Activated T-cell treated with anti-CD3 and anti-CD28 coated beads, Interleukin-2, amount 50 U/mL, for 72 hours (primary cell): ENCODE measurements at regions not wholly inside any gene's neighbourhood (a gene's known extent, or its start where the extent isn't known, plus 50 kb on each side); places are given as distances from the start of the nearest gene placed in this dataset.

Experiments used
- ATAC-seq, 2 donors: fragments of 150-1000 bp; cut with Tn5 transposase; replicated peaks in 1 of 2; 2 replicates each; pipeline ENCODE4 v1.10.0; 2021; ENCODE audit warnings: moderate library complexity in 2 of 2, mild to moderate bottlenecking in 1 of 2
- DNase-seq, 2 donors: peaks; one replicate each; pipeline ENCODE4 v3.0.0; 2021 to 2022; ENCODE audit warnings: mixed read lengths in 1 of 2
- H3K27ac Mint-ChIP-seq: one replicate; pipeline ENCODE4 v1.8.0; 2022; ENCODE audit warnings: mild to moderate bottlenecking, moderate library complexity, mixed read lengths
- H3K27me3 Mint-ChIP-seq: one replicate; pipeline ENCODE4 v1.8.0; 2022; ENCODE audit warnings: low read depth, mixed read lengths
- H3K36me3 Mint-ChIP-seq, 2 donors: one replicate each; pipeline ENCODE4 v1.8.0; 2022; ENCODE audit warnings: mixed read lengths in 2 of 2, mild to moderate bottlenecking in 1 of 2; ENCODE audit not compliant: insufficient read depth in 2 of 2
- H3K4me1 Mint-ChIP-seq: one replicate; pipeline ENCODE4 v1.8.0; 2022; ENCODE audit warnings: low read depth, mixed read lengths
- H3K4me3 Mint-ChIP-seq, 2 donors: one replicate each; pipeline ENCODE4 v1.8.0; 2022; ENCODE audit warnings: mild to moderate bottlenecking in 2 of 2, mixed read lengths in 2 of 2, moderate library complexity in 2 of 2
- H3K9me3 Mint-ChIP-seq, 2 donors: one replicate each; pipeline ENCODE4 v1.8.0; 2022; ENCODE audit warnings: mixed read lengths in 2 of 2

DNA sequence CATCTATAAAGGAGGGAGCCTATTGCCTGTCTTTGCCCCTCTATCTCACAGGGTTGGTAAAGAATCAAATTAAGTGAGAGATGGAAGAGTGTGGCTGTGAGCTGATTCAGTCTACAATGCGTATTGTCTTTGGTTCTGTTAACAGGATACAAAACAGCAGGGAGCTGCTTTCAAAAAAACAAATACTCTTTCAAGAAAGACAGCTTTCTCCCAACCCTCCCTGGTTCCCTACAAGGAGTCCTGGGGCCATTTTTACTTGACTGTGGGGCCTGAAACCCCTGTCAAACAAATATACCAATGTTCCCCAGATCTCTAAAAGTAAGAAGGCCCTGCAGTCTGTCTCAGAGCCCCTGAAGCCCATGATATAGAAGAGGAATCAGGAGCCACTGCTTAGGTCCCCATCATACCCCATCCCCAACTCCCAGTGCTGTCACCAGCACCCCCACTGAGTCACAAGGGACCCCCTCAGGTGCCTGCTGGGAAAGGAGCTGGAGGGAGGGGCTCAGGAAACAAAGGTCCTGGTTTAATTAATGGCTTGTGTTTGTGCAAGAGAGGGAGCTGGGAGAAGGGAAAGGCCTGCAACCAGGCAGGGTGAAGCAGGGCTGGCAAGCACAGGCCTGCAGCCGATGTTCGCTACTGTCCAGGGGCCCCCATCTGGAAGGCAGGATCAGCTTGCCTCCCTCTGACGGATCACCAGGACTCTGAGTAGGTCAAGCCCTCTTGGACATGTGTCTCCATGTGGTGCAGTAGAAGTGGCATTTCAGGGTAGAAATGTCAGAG, 182.0 kb upstream of the GHITM start:
- H3K27ac Mint-ChIP-seq = no peak overlapping the region
- H3K27me3 Mint-ChIP-seq = peaks cover 1% of the 10 kb centered on the region
- no peak overlapping the region for H3K4me3 Mint-ChIP-seq
- no peaks in the 10 kb centered on the region for H3K9me3 Mint-ChIP-seq
- H3K36me3 Mint-ChIP-seq = no peaks in the 10 kb centered on the region
- ATAC-seq (no peak), DNase-seq (no peak)
- H3K4me1 Mint-ChIP-seq = no peaks in the 10 kb centered on the region

DNA sequence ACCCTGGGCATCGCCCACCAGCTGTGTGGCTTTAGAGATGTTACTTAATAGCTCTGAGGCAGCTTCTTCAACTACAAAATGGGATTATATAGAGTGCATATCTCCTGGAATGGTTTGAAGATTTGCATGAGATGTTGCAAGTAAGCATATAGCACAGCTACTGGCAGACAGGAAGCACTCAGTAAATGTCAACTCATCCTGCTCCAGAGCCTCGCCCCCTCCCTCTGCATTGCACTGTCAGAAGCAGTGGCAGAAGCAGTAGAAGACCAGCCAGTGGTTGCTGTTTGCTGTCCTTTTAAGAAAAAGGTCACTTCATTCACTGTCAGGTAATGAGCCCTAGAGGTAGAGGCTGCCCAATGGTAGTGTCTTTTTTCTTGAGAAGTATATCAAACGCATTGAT, 180.0 kb upstream of the GHITM start:
- Mint-ChIP-seq H3K9me3 (no peaks in the 10 kb centered on the region), H3K4me1 (no peaks in the 10 kb centered on the region), H3K36me3 (no peaks in the 10 kb centered on the region), H3K4me3 (no peak overlapping the region), H3K27me3 (peaks cover 6% of the 10 kb centered on the region), H3K27ac (no peak overlapping the region)
- no peak for ATAC-seq
- no peak for DNase-seq

DNA sequence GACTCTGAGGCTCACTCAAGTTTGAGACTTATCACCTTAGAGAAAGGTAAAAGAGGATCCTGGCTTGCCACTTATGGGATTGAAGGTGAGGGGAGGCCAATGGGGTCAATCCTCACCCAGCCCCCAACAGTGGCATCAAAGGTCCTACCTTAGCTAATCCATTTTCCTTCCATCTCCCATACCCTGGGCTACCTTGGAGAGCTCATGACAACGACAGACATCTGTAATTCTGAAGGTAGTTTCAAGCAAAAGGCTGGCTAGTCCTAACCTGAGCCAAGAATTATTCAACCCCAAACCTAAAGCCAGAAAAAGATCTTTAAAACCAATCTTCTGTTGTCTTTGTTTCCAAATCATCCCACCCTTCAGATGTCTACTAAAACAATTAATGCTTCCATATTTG, 179.2 kb upstream of the GHITM start:
- Mint-ChIP-seq H3K4me1 (no peaks in the 10 kb centered on the region), H3K36me3 (no peaks in the 10 kb centered on the region), H3K4me3 (no peak overlapping the region), H3K9me3 (no peaks in the 10 kb centered on the region), H3K27me3 (peaks cover 6% of the 10 kb centered on the region), H3K27ac (no peak overlapping the region)
- no peak for DNase-seq
- ATAC-seq = no peak

DNA sequence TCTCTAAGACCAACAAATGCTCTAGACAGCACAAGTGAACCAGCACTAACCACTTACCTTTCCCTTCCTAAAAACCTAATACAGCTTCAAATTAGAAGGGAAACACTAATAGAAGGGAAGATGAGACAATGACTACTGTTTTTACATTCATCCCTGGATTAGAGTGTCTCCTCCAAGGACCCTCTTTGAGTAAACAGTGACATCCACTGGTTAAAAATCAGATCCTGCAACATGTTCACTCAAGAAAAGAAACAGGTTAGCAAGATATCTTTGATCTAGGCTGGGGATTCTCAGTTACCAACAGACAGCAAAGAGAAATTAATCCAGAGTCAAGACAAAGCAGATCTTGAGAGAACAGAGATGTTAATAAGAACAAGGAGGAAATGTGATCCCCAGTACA, 177.7 kb upstream of the GHITM start:
- DNase-seq (no peak), ATAC-seq (no peak)
- peaks cover 6% of the 10 kb centered on the region for H3K27me3 Mint-ChIP-seq
- no peaks in the 10 kb centered on the region for H3K36me3 Mint-ChIP-seq
- H3K27ac Mint-ChIP-seq = no peak overlapping the region
- no peaks in the 10 kb centered on the region for H3K9me3 Mint-ChIP-seq
- no peak overlapping the region for H3K4me3 Mint-ChIP-seq
- no peaks in the 10 kb centered on the region for H3K4me1 Mint-ChIP-seq

DNA sequence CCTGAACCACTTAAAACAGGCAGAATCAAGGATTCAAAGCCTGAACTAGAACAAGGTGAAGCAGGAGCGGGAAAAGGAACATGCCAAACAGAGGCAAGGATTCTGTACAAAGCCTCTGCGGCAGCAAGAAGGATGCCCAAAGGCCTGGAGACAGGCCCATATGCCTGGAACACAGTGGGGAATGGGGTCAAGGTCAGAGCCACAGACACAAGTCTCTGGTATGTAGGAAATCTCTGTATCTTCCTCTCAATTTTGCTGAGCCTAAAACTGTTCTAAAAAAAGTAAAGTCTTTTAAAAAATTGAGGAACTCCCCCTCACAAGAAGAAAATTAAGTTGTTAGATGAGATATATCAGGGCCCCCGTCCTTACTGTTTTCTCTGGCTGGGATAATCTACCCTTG, 175.9 kb upstream of the GHITM start:
- Mint-ChIP-seq H3K27me3 (peaks cover 6% of the 10 kb centered on the region), H3K27ac (no peak overlapping the region)

DNA sequence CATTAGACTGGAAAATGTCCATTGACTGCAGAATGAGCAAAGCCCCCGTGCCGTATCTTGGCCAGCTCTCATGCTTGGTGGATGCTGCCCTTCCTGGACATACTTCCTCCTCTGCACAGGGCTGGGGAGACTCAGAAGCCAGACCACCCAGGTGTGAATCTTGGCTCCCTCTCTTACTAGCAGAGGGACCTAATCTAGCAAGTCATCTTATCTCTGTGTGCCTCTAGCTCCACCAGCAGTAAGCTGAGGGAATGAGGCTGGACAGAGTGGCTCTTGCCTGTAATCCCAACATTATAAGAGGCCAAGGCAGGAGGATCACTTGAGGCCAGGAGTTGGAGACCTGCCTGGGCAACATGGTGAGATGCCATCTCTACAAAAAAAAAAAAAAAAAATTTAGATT, 173.8 kb upstream of the GHITM start:
- ATAC-seq (no peak), DNase-seq (no peak)
- H3K36me3 Mint-ChIP-seq = no peaks in the 10 kb centered on the region
- H3K4me3 Mint-ChIP-seq = no peak overlapping the region
- H3K9me3 Mint-ChIP-seq = peaks cover 0 to 2% of the 10 kb centered on the region in 2 donors
- H3K27me3 Mint-ChIP-seq = peaks cover 6% of the 10 kb centered on the region
- no peaks in the 10 kb centered on the region for H3K4me1 Mint-ChIP-seq
- no peak overlapping the region for H3K27ac Mint-ChIP-seq

More for the DNA sequence above, 175.9 kb upstream of the GHITM start:
- DNase-seq (no peak), ATAC-seq (no peak)
- Mint-ChIP-seq H3K36me3 (no peaks in the 10 kb centered on the region), H3K4me1 (no peaks in the 10 kb centered on the region), H3K4me3 (no peak overlapping the region), H3K9me3 (peaks cover 0 to 2% of the 10 kb centered on the region in 2 donors)

DNA sequence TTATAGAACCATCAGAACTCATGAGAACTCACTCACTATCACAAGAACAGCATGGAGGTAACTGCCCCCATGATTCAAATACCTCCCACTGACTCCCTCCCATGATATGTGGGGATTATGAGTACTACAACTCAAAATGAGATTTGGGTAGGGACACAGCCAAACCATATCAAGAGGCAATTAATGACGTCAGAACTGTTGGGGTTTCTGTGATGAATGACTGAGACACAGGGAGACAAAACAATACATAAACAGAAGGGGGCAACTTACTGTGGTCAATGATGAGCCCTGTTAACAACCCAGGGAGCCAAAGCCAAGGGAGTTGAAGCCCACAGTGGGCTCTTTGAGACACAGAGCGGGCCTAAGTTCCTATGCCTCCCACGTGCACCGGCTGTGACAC, 171.3 kb upstream of the GHITM start:
- H3K36me3 Mint-ChIP-seq = no peaks in the 10 kb centered on the region
- H3K9me3 Mint-ChIP-seq = peaks cover 0 to 2% of the 10 kb centered on the region in 2 donors
- no peak overlapping the region for H3K4me3 Mint-ChIP-seq
- H3K27me3 Mint-ChIP-seq = no peaks in the 10 kb centered on the region
- no peaks in the 10 kb centered on the region for H3K4me1 Mint-ChIP-seq
- no peak overlapping the region for H3K27ac Mint-ChIP-seq
- no peak for DNase-seq
- ATAC-seq = no peak

DNA sequence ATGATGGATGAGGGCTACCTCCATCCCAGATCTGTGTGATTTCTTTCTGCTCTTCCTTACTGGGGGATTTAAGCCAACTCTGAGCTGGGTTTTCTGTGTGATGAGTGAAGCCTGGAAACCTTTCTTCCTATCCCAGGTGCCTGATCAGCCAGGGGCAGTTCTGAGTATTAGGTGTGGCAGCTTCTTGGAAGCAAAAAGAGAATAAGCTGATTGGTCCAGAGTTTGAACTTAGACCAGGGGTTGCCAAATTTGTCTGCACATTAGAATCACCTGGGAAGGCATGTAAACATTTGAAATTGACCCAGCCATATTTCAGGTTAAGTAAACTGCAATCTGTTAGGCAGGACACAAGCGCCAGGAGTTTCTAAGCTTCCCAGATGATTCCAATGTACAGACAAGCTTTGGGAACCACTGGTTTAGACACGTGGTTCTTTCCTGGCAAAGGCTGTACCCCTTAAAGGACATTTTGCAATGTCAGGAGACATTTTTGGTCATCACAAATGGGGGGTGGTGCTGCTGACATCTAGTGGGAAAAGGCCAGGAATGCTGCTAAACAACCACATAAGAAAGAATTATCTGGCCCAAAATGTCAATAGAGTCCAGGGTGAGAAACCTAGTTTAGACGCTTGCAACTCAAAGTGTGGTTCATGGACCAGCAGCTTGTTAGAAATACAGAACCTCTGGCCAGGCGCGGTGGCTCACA, 160.5 kb upstream of the GHITM start:
- H3K27ac Mint-ChIP-seq = no peak overlapping the region
- H3K36me3 Mint-ChIP-seq = no peaks in the 10 kb centered on the region
- peaks cover 6% of the 10 kb centered on the region for H3K27me3 Mint-ChIP-seq
- no peaks in the 10 kb centered on the region for H3K9me3 Mint-ChIP-seq
- no peaks in the 10 kb centered on the region for H3K4me1 Mint-ChIP-seq
- DNase-seq (no peak), ATAC-seq (no peak)
- no peak overlapping the region for H3K4me3 Mint-ChIP-seq

DNA sequence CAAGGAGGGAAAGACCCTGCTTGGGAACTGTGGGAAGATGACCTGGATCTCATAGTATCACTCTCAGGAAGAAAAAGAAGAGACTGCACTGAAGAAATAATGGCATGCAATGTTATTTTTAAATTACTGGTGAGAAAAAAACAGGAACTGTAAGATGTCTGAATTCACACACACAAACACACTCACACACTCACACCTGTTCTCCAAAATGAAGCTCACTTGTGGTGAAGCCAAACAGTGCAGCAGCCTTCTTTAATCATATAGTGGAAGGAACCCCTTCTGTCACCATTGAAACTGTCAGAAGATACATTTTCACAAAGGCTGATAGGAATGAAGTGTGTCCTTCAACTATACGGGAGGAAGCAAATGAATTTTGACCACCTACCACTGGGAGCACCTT, 156.5 kb upstream of the GHITM start:
- no peak for ATAC-seq
- no peaks in the 10 kb centered on the region for H3K36me3 Mint-ChIP-seq
- no peak overlapping the region for H3K27ac Mint-ChIP-seq
- H3K4me3 Mint-ChIP-seq = no peak overlapping the region
- no peaks in the 10 kb centered on the region for H3K4me1 Mint-ChIP-seq
- no peaks in the 10 kb centered on the region for H3K9me3 Mint-ChIP-seq
- H3K27me3 Mint-ChIP-seq = peaks cover 6% of the 10 kb centered on the region
- no peak for DNase-seq

DNA sequence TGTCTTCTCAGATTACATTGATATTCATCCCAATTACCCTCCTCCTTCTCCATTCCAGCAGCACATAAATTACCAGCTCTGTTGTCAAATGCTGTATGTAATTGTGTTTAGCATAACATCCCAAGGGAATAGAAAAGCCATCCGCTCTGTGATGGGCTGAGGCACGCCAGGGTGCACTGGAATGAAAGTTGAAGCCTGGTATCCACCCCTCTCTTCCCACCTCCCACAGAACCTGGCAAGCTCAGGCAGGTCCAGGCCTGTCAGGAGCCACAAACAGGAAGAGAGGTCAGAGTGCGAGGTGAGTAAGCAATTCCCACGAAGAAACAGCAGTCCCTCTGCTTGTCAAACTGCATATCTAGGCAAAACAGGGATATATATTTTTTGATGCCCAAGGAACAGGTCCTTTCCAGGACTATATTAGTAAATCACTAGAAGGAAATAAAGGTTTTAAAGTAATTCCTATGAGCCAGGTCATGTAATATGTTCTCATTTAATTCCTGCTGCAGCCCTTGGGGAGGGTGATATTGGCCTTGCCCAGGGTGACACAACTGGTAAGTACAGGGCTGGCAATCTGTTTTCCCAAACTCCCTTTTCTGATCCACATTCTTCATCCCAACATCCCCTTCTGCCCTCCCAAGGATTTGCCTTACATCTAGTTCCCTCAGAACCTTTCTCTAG, 155.6 kb upstream of the GHITM start:
- H3K9me3 Mint-ChIP-seq = no peaks in the 10 kb centered on the region
- no peak overlapping the region for H3K4me3 Mint-ChIP-seq
- DNase-seq = no peak
- H3K27ac Mint-ChIP-seq = no peak overlapping the region
- peaks cover 6% of the 10 kb centered on the region for H3K27me3 Mint-ChIP-seq
- H3K4me1 Mint-ChIP-seq = no peaks in the 10 kb centered on the region
- no peaks in the 10 kb centered on the region for H3K36me3 Mint-ChIP-seq
- ATAC-seq = no peak

DNA sequence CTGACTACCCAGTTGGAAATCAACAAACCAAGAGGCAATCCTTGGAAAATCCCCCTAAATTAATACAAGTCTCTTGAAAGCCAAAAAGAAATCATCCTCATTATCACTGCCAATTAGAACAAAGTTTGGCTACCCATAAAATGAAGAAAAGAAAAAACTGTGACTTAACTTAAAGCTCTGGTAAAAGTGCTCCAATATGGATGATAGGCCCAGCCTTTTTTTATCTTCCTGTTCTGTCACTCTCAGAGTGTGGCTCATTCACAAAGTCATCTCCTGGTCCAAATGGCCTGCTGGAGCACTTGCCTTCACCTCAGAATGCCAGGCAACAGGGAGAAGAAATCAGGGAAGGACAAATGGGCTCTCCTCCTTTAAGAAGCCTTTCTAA, 155.1 kb upstream of the GHITM start:
- H3K4me1 Mint-ChIP-seq = no peaks in the 10 kb centered on the region
- no peaks in the 10 kb centered on the region for H3K36me3 Mint-ChIP-seq
- H3K27ac Mint-ChIP-seq = no peak overlapping the region
- no peaks in the 10 kb centered on the region for H3K9me3 Mint-ChIP-seq
- H3K27me3 Mint-ChIP-seq = peaks cover 6% of the 10 kb centered on the region
- no peak for ATAC-seq
- DNase-seq = no peak
- H3K4me3 Mint-ChIP-seq = no peak overlapping the region

DNA sequence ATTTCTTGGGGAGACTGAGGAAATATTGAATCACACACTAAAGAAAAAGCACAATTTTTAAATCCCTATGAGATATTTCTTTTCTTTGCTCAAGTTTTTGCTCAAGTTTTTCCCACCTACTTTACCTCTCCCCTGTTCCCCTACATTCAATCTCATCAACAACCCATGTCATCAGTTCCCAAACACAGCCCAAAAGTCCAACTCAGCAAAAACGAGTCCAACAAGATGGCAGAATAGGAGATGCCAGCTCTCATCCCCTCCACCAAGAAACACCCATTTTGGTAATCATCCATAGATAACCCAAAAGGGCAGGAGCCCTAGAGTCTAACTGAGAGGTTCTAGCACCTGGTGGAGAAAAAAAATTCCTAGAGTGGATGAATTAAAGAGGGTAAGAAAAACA, 152.5 kb upstream of the GHITM start:
- peaks cover 11% of the 10 kb centered on the region for H3K27me3 Mint-ChIP-seq
- H3K36me3 Mint-ChIP-seq = no peaks in the 10 kb centered on the region
- no peak for DNase-seq
- H3K9me3 Mint-ChIP-seq = no peaks in the 10 kb centered on the region
- H3K4me1 Mint-ChIP-seq = no peaks in the 10 kb centered on the region
- H3K4me3 Mint-ChIP-seq = no peak overlapping the region
- ATAC-seq = no peak
- no peak overlapping the region for H3K27ac Mint-ChIP-seq

DNA sequence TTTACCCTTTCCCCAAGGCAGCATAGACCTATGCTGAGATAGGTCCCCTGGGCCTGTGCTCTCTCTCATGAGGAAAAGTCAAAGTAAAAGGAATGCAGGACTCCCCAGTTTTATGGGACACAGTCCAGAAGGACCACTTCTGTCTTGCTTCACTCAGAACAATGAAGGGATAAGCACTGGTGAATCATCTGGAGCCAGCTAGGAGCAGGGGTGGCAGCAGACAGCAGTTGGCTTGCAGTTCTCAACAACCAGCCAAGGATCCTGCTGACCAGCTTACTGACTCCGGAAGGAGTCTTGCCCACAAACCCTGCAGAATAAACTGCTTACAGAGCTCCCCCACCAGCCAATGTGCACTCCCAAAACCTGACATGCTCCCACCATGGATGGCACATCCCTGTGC, 152.1 kb upstream of the GHITM start:
- no peaks in the 10 kb centered on the region for H3K9me3 Mint-ChIP-seq
- no peak for ATAC-seq
- H3K36me3 Mint-ChIP-seq = no peaks in the 10 kb centered on the region
- no peak overlapping the region for H3K27ac Mint-ChIP-seq
- DNase-seq = no peak
- H3K4me3 Mint-ChIP-seq = no peak overlapping the region
- no peaks in the 10 kb centered on the region for H3K4me1 Mint-ChIP-seq
- peaks cover 7% of the 10 kb centered on the region for H3K27me3 Mint-ChIP-seq
